IPS-20b (cell line): ENCODE measurements at regions not wholly inside any gene's neighbourhood (a gene's known extent, or its start where the extent isn't known, plus 50 kb on each side); places are given as distances from the start of the nearest gene placed in this dataset.

Experiments
- H3K27ac ChIP-seq: one replicate; pipeline ENCODE4 v1.5.1; 2013; ENCODE audit warnings: low read length
- H3K27me3 ChIP-seq: 2 replicates; pipeline ENCODE4 v1.6.1; 2013; ENCODE audit warnings: mild to moderate bottlenecking, low read length, inconsistent platforms; ENCODE audit not compliant: insufficient read depth
- H3K36me3 ChIP-seq: 2 replicates; pipeline ENCODE4 v1.6.1; 2013; ENCODE audit warnings: low read depth, mild to moderate bottlenecking, inconsistent platforms, low read length, moderate library complexity; ENCODE audit not compliant: insufficient read depth
- H3K4me1 ChIP-seq: 2 replicates; pipeline ENCODE4 v1.6.1; 2013; ENCODE audit warnings: mild to moderate bottlenecking, control low read depth, inconsistent platforms, low read length, moderate library complexity; ENCODE audit not compliant: insufficient read depth
- H3K4me3 ChIP-seq: 2 replicates; pipeline ENCODE4 v1.5.1; 2013; ENCODE audit warnings: mild to moderate bottlenecking, low read length, inconsistent platforms
- H3K9ac ChIP-seq: 2 replicates; pipeline ENCODE4 v1.6.1; 2013; ENCODE audit warnings: low read depth, mild to moderate bottlenecking, inconsistent platforms, low read length, moderate library complexity
- H3K9me3 ChIP-seq: 2 replicates; pipeline ENCODE4 v1.6.1; 2013; ENCODE audit warnings: mild to moderate bottlenecking, low read depth, low read length, inconsistent platforms; ENCODE audit not compliant: insufficient read depth

DNA sequence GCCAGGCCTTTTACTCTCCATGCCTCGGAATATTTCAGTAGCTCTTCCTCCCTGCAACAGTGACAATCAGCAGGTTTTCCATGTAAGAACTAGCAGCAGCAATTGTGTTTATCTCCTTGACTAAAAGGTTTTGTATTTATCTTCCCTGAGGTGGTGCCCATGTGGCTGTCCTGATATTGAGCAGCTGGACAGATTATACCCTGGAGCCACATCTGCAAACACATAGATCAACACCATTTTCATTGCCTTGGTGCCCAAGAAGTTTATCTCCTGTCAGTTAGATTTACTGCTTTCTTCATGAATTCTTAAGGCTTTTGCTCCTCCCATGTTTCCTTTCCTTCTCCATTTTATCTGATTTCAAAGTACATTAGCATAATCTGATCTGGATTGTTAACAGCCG is 378.4 kb downstream of the SPATA31D1 start:
- no peaks in the 10 kb centered on the region for H3K27me3 ChIP-seq
- H3K27ac ChIP-seq = no peak overlapping the region
- no peak overlapping the region for H3K4me3 ChIP-seq
- no peaks in the 10 kb centered on the region for H3K4me1 ChIP-seq
- no peak overlapping the region for H3K9ac ChIP-seq
- H3K36me3 ChIP-seq = no peaks in the 10 kb centered on the region
- H3K9me3 ChIP-seq = no peaks in the 10 kb centered on the region

DNA sequence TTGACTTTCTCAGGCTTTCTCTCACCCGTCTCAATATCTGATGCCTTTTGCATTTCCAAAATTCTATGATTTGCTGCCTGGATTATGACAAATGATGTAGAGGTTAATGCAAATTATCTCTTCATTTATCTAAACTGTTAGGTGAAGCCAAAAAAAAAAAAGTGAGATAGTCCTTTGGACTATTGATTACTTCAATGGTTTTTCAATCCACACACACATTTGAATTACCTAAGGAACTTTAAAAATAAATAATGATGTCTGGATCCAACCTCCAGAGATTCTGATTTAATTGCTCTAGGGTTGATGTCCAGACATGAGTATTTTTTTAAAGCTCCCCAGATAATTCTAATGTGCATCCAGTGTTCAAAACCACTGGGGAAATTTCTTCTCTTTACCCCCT is 379.4 kb downstream of the SPATA31D1 start:
- Histone ChIP-seq H3K36me3 (no peaks in the 10 kb centered on the region), H3K27ac (no peak overlapping the region), H3K9ac (no peak overlapping the region), H3K9me3 (no peaks in the 10 kb centered on the region), H3K4me1 (no peaks in the 10 kb centered on the region), H3K4me3 (no peak overlapping the region), H3K27me3 (no peaks in the 10 kb centered on the region)

DNA sequence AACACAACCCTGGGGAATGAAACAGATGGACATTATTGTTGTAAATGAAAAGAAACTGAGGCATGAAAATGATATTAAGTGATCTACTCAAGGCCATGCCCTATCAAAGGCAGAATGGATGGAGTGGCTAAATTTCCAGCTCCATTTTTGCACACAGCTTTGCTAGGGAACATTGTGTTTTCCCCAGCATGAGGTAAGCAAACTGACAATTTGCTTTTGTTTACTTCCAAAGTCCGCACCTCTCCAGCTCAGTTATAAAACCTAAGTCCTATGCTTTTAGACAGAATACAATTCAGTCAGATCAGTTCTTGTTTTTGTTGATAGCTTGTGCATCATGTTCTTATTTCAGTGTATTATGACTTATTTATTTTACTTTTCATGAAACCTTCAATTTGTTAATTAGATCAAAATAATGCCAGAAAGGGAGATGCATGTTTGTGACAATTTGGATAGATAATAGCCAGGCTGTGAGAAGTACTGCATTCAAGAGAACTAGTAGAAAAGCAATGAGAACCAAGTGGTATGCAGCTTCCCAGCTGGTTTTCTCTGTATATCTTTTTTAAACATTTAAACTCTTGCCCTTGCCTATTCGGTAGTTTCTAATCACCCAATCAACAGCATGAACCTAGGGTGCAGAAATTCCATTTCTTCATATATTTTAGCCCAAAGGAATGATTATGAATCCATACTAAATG is 380.8 kb downstream of the SPATA31D1 start:
- H3K9ac ChIP-seq = no peak overlapping the region
- H3K27ac ChIP-seq = no peak overlapping the region
- no peaks in the 10 kb centered on the region for H3K9me3 ChIP-seq

DNA sequence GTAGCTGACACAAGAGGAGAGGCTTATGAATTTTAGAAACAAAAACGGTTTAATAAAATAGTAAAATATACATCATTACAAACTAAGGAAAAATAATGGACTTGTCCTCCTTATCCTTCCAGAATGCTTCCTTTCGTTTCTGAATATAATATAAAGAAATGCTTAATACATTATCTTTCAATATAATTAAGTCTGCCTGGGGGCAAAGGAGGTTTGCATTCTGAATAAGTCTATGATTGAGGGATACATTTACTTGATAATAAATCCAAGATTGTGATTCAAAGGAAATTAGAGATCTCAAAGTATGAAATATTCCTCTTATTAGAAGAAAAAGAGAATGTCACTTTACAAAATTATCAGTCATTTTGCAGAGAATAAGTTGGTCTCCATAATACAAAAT is 386.5 kb downstream of the SPATA31D1 start:
- H3K4me1 ChIP-seq = no peaks in the 10 kb centered on the region
- H3K36me3 ChIP-seq = no peaks in the 10 kb centered on the region
- no peak overlapping the region for H3K27ac ChIP-seq
- H3K9me3 ChIP-seq = no peaks in the 10 kb centered on the region
- no peak overlapping the region for H3K9ac ChIP-seq
- no peak overlapping the region for H3K4me3 ChIP-seq
- no peaks in the 10 kb centered on the region for H3K27me3 ChIP-seq

More for the DNA sequence above, 380.8 kb downstream of the SPATA31D1 start:
- H3K4me1 ChIP-seq = no peaks in the 10 kb centered on the region
- H3K4me3 ChIP-seq = no peak overlapping the region
- no peaks in the 10 kb centered on the region for H3K36me3 ChIP-seq
- H3K27me3 ChIP-seq = no peaks in the 10 kb centered on the region

DNA sequence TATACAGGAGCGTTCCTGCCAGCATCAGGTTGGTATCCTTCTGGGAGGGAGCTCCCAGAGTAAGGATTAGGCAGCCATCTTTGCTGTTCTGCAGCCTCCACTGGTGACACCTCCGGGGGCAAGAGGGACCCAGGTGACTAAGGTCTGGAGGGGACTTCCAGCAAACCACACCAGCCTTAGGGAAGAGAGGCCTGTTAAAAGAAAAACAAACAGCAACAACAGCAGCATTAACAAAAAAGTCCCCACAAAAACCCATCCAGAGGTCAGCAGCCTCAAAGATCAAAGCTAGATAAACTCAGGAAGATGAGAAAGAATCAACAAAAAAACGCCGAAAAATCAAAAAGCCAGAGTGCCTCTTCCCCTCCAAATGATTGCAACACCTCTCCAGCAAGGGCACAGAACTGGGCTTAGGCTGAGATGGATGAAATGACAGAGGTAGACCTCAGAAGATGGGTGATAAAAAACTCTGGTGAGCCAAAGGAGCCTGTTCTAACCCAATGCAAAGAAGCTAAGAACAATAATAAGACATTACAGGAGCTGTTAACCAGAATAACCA is 388.2 kb downstream of the SPATA31D1 start:
- Histone ChIP-seq H3K4me3 (no peak overlapping the region), H3K36me3 (no peaks in the 10 kb centered on the region), H3K27ac (no peak overlapping the region), H3K4me1 (no peaks in the 10 kb centered on the region), H3K9me3 (no peaks in the 10 kb centered on the region), H3K27me3 (no peaks in the 10 kb centered on the region), H3K9ac (no peak overlapping the region)

DNA sequence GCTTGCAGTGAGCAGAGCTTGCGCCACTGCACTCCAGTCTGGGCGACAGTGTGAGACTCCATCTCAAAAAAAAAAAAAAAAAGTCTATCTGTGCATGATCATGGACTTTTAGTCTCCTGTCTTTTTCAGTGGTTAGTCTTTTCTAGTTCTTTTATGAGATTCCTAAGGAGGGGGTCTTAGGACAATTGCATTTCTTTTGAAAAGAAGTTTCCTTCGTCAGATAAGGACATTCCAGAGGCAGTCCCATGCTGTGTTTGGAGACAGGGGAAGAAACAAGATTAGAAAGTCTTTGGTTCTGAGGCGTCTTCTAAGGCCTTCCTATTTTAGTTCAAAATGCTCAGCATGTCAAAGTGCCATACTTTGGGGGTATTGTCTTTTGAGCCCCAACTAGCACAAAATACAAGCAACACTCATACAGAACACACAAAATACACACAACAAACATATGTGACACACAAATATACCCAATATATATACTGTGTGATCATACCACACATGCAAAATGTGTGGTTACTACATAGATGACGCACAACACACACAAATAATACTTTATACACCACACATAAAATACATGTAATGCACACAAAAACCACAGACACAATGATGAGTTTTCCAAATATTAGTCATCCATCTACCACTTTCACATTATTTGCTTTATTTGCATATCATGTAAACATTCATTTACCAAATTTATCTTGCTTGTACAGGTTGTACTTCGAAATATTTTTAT is 394.5 kb downstream of the SPATA31D1 start:
- 0 out of 2 replicates have a peak overlapping the region, but pooled peaks have one; percentile 19 for H3K4me3 ChIP-seq
- no peak overlapping the region for H3K27ac ChIP-seq
- no peaks in the 10 kb centered on the region for H3K9me3 ChIP-seq
- no peaks in the 10 kb centered on the region for H3K27me3 ChIP-seq
- no peak overlapping the region for H3K9ac ChIP-seq
- H3K36me3 ChIP-seq = no peaks in the 10 kb centered on the region
- H3K4me1 ChIP-seq = peaks cover 4% of the 10 kb centered on the region

DNA sequence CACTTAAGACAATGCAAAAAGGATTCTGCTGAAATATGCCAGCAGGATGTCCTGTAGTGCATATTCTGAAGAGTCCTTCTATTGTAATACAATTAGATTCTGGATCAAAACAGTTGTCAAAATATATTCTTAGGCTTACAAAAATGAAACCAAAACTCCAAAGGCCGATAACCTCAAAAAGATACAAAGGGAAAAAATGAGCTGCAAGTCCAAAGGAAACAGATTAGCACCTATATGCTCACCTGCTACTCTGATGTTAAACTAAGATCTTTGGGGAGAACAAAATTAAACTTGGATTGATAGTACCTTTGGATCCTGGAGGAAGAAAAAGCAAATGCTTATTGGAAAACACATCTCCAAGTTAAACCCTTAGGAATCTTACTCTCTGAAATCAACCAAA is 397.1 kb downstream of the SPATA31D1 start:
- Histone ChIP-seq H3K4me3 (no peak overlapping the region), H3K27me3 (no peaks in the 10 kb centered on the region)

DNA sequence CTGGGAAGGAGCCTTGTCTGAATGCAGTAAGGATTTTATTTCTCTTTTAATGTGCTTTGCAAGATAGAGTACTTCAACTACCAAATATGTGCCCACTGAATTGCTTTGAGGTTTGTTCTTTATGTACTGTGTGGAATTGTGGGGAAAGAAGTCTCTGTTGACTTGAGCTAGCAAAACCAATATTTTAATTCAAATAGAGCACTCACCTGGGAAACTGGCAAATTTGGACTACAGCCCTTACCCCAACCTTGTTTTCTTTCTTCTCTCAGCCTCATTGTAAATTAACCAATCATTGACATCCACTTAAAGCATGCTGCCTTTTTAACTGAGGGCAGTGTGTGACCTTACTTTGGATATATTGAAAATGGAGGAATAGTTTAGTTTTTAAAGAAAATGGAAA is 409.0 kb downstream of the SPATA31D1 start:
- Histone ChIP-seq H3K27ac (no peak overlapping the region), H3K9ac (no peak overlapping the region), H3K27me3 (no peaks in the 10 kb centered on the region), H3K36me3 (no peaks in the 10 kb centered on the region), H3K4me3 (no peak overlapping the region), H3K9me3 (no peaks in the 10 kb centered on the region), H3K4me1 (no peaks in the 10 kb centered on the region)

More for the DNA sequence above, 397.1 kb downstream of the SPATA31D1 start:
- H3K9ac ChIP-seq = no peak overlapping the region
- H3K9me3 ChIP-seq = no peaks in the 10 kb centered on the region
- no peak overlapping the region for H3K27ac ChIP-seq
- H3K36me3 ChIP-seq = no peaks in the 10 kb centered on the region
- peaks cover 4% of the 10 kb centered on the region for H3K4me1 ChIP-seq

DNA sequence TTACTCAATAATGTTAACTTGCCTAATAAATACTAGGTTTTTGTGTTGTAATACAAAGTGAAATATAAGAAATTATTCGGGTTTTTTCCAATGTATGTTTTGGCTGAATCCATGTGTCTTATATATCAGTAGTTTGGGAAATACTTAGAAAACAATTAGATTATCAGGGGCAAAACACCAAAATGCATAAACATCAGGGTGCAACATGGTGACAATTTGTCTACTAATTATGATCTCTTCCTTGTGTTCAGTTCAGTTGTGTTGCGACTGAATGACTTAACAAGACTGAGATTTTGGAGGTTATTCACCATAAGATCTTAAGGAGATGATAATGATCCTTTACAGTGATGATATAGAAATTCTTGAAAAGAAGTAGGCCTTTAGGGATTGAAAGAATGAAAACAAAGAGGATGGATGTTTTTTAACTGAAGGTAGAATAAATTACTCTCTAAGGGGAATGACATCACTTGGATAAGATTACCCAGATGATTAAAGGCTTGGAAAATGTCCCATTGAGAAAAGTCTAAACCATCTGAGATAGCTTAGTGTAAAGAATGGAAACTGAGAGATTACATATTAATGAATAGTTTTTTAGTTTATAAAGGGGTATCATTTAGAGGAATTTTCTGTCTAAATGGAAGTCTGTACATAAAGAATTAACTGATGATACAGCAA is 415.8 kb downstream of the SPATA31D1 start:
- Histone ChIP-seq H3K9ac (no peak overlapping the region), H3K27ac (no peak overlapping the region), H3K9me3 (no peaks in the 10 kb centered on the region), H3K4me3 (no peak overlapping the region), H3K4me1 (no peaks in the 10 kb centered on the region), H3K36me3 (no peaks in the 10 kb centered on the region), H3K27me3 (no peaks in the 10 kb centered on the region)

DNA sequence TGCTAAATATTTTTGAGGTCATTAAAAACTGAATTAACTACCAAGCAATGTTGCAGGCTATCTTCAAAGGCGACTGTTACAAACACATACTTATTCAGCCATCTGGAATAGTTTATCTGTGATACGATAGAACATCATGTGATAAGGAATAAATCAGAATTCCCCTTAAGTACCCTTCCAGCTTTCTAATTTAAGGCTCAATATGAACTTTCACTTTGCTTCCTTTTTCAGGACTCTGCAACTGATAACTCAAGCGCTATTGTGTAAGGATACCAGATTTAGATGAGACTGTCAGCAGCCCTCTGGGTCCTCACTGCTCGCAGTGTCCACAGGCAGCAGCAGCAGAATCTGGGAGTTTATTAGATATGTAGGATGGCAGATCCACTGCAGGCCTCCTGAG is 416.3 kb downstream of the SPATA31D1 start:
- Histone ChIP-seq H3K9me3 (no peaks in the 10 kb centered on the region), H3K4me1 (no peaks in the 10 kb centered on the region), H3K27ac (no peak overlapping the region), H3K36me3 (no peaks in the 10 kb centered on the region), H3K27me3 (no peaks in the 10 kb centered on the region), H3K4me3 (no peak overlapping the region), H3K9ac (no peak overlapping the region)

DNA sequence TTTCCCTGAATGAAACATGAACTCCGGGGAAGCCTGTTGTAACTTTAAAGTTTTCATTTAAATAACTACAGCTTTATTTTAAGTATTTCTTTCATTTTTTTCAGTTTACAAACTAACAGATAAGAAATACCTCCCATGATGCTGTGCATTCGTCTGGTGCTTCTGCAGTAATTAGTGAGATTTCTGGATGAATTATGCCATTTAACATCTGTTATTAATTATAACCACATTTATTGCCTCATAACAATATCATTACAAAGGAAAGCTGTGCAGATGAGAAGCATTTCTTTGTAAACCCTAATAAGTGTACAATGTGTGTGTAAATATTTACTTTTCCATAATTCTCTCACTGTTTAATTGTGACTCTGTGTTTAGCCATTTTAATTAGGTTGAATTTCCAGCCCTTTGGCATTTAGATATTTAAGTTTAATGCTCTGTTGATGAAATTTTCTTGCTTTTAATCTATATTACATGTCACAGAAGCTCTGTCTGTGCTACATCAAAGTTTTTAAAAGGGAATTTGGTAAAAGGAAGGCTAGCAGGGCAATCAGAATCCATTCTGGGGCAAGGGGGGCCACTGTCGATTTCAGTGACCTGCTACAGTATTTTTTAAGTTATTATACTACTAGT is 418.0 kb downstream of the SPATA31D1 start:
- H3K9ac ChIP-seq = no peak overlapping the region
- H3K27me3 ChIP-seq = no peaks in the 10 kb centered on the region
- no peak overlapping the region for H3K27ac ChIP-seq
- no peaks in the 10 kb centered on the region for H3K9me3 ChIP-seq
- H3K4me1 ChIP-seq = no peaks in the 10 kb centered on the region
- H3K36me3 ChIP-seq = no peaks in the 10 kb centered on the region
- H3K4me3 ChIP-seq = no peak overlapping the region
